Keratinocyte (primary cell): ENCODE measurements at regions not wholly inside any gene's neighbourhood (a gene's known extent, or its start where the extent isn't known, plus 50 kb on each side); places are given as distances from the start of the nearest gene placed in this dataset.

ENCODE experiments used
- EZH2 ChIP-seq: IDR thresholded peaks from one replicate; pipeline ENCODE4 v1.6.1; 2012; ENCODE audit warnings: inconsistent platforms, mild to moderate bottlenecking, low read length, moderate library complexity
- TF ChIP-seq, protein P1 (sequence below), 3 experiments: IDR thresholded peaks in 1 of 3; conservative IDR thresholded peaks in 1 of 3; optimal IDR thresholded peaks in 1 of 3; 2 replicates in 2 of 3; 3 replicates in 1 of 3; pipeline versions ENCODE3 to v1.5.1; 2011; ENCODE audit warnings: low read length in 3 of 3, mild to moderate bottlenecking in 3 of 3, moderate library complexity in 2 of 3, control low read depth in 1 of 3, inconsistent platforms in 1 of 3; ENCODE audit not compliant: insufficient read depth in 2 of 3; ENCODE audit errors: extremely low read depth in 1 of 3

DNA sequence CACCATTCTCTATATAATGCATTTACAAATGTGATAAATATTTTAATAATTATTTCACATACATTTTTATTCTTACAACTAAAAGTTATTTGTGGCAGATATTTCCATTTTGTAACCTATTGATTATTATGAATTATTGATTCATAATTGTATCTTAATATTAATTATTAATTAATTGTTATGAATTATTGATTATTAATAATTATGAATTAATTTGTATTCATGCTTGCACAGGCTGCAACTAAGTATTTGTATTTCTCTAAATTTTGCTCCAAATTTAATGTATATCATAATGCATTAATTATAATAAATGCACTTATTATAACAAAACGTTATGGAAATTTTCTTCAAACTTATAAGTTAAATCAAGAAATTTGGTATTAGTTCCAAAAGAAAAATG lies 929.7 kb downstream of the PCDH7 start:
- no peak for TF ChIP-seq EZH2
- TF ChIP-seq, protein P1, sequence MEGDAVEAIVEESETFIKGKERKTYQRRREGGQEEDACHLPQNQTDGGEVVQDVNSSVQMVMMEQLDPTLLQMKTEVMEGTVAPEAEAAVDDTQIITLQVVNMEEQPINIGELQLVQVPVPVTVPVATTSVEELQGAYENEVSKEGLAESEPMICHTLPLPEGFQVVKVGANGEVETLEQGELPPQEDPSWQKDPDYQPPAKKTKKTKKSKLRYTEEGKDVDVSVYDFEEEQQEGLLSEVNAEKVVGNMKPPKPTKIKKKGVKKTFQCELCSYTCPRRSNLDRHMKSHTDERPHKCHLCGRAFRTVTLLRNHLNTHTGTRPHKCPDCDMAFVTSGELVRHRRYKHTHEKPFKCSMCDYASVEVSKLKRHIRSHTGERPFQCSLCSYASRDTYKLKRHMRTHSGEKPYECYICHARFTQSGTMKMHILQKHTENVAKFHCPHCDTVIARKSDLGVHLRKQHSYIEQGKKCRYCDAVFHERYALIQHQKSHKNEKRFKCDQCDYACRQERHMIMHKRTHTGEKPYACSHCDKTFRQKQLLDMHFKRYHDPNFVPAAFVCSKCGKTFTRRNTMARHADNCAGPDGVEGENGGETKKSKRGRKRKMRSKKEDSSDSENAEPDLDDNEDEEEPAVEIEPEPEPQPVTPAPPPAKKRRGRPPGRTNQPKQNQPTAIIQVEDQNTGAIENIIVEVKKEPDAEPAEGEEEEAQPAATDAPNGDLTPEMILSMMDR (optimal IDR thresholded peaks at IDR 0.05 in 1 of 3, IDR thresholded peaks at IDR 0.05 in 1 of 3, conservative IDR thresholded peaks at IDR 0.05 in 1 of 3; ENCODE audit: extremely low read depth in 1 of 3, insufficient read depth in 2 of 3, low read length in 3 of 3) = no peak
